Endothelial cell of umbilical vein (primary cell): ENCODE measurements at regions not wholly inside any gene's neighbourhood (a gene's known extent, or its start where the extent isn't known, plus 50 kb on each side); places are given as distances from the start of the nearest gene placed in this dataset.

Experiments
- EZH2 ChIP-seq: IDR thresholded peaks from 2 replicates; pipeline ENCODE4 v1.6.1; 2012; ENCODE audit warnings: borderline replicate concordance, low read depth, mild to moderate bottlenecking, moderate library complexity, low read length, inconsistent platforms; ENCODE audit not compliant: severe bottlenecking
- JUN ChIP-seq: IDR thresholded peaks from 2 replicates; pipeline ENCODE4 v1.6.1; 2011; ENCODE audit warnings: borderline replicate concordance, low read depth; ENCODE audit not compliant: insufficient read length, insufficient read depth
- MYC ChIP-seq: IDR thresholded peaks from one replicate; pipeline ENCODE4 v1.6.1; 2011; ENCODE audit warnings: mild to moderate bottlenecking, low read depth, low read length
- POLR2A ChIP-seq: IDR thresholded peaks from 2 replicates; pipeline ENCODE4 v1.6.1; 2012; ENCODE audit warnings: low read depth, mild to moderate bottlenecking, control low read depth, low read length
- POLR2AphosphoS5 ChIP-seq: IDR thresholded peaks from 2 replicates; pipeline ENCODE4 v1.6.1; 2012; ENCODE audit warnings: low read depth, mild to moderate bottlenecking, control low read depth, low read length, moderate library complexity; ENCODE audit not compliant: insufficient read depth
- TF ChIP-seq, protein P1 (sequence below), 2 donors: IDR thresholded peaks; 1 replicate in 1 of 2; 2 replicates in 1 of 2; pipeline ENCODE4 v1.5.1; 2011; ENCODE audit warnings: low read length in 2 of 2, mild to moderate bottlenecking in 2 of 2, moderate library complexity in 2 of 2, control low read depth in 1 of 2, inconsistent platforms in 1 of 2, low read depth in 1 of 2; ENCODE audit not compliant: insufficient read depth in 1 of 2; ENCODE audit errors: extremely low read depth in 1 of 2

DNA sequence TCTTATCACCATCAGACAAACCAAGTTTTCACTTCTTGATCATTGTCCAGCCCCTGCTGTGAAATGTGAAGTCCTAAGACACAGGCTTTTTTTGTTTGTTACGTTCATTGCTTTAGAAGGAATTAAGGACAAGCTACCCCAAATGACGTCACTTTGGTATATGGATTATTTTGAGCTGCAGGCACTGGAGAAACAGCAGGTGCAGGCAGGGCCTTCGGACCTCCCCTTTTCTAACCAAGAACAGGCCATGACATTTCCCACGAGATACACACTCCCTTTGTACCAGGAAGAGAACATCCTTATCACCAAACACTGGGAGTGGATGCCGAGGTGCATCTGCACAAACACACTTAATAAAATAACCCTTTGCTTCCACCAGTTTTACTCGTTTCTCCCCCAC lies 418.0 kb upstream of the SULF2 start:
- TF ChIP-seq, protein P1, sequence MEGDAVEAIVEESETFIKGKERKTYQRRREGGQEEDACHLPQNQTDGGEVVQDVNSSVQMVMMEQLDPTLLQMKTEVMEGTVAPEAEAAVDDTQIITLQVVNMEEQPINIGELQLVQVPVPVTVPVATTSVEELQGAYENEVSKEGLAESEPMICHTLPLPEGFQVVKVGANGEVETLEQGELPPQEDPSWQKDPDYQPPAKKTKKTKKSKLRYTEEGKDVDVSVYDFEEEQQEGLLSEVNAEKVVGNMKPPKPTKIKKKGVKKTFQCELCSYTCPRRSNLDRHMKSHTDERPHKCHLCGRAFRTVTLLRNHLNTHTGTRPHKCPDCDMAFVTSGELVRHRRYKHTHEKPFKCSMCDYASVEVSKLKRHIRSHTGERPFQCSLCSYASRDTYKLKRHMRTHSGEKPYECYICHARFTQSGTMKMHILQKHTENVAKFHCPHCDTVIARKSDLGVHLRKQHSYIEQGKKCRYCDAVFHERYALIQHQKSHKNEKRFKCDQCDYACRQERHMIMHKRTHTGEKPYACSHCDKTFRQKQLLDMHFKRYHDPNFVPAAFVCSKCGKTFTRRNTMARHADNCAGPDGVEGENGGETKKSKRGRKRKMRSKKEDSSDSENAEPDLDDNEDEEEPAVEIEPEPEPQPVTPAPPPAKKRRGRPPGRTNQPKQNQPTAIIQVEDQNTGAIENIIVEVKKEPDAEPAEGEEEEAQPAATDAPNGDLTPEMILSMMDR (IDR thresholded peaks at IDR 0.05; ENCODE audit: extremely low read depth in 1 of 2, insufficient read depth in 1 of 2, low read depth in 1 of 2, low read length in 2 of 2): no peak
- TF ChIP-seq EZH2 (no peak), POLR2A (no peak), POLR2AphosphoS5 (no peak), MYC (no peak), JUN (no peak)
